ENCODE measurements at regions not wholly inside any gene's neighbourhood (a gene's known extent, or its start where the extent isn't known, plus 50 kb on each side); places are given as distances from the start of the nearest gene placed in this dataset.

DNA sequence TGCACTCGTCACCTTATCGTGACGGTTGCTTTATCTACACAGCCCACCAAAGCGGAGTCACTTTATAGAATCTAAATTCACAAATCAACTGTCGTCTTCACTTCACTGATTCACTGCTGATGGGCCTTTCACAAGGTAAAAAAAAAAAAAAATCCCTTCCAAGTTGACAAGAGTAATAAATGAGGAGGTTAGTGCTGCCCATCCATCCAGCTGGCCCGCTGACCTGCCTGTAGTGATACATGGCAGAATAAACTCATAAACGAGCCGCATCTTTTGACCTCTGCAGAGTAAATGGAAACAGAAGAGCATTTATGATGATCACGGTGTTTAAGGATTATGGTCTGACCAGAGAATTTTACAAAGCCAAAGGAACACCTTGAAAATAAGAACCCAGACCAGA, 227.3 kb upstream of the IRX5 start:
- ChIA-PET POLR2A (no interaction called here), CTCF (no interaction called here)
- no peak for DNase-seq (ENCODE audit: low read depth)
- no peaks in the 10 kb centered on the region for H3K36me3 ChIP-seq (ENCODE audit: control insufficient read depth, insufficient read depth, low read length)
- no peak for TF ChIP-seq CTCF (IDR thresholded peaks at IDR 0.05; ENCODE audit: insufficient read depth, low read depth, low read length)
- H3K27me3 ChIP-seq (ENCODE audit: control insufficient read depth, insufficient read depth, low read length), result no peaks in the 10 kb centered on the region
- H3K4me3 ChIP-seq (ENCODE audit: low read depth, low read length), result no peak overlapping the region

DNA sequence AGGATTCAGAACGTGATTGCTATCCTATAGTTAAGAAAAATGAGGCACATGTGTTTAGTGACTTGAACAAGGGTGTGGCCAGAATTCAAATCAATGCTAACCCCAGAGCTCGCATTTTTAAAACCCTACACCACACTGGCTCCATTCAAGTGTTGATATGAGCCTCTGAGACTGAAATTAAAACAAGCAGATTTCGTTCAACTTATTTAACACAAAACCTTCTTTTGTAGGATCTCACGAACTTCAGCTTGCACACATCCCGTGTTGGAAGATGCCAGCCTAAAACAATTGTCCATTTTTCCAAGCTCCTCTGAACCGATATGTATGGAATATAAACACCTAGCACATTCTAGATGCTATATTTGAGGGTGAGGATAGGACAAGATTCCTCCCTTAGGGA, 231.0 kb upstream of the IRX5 start:
- DNase-seq (ENCODE audit: low read depth), result no peak
- Histone ChIP-seq H3K27me3 (ENCODE audit: control insufficient read depth, insufficient read depth, low read length) (no peaks in the 10 kb centered on the region), H3K36me3 (ENCODE audit: control insufficient read depth, insufficient read depth, low read length) (no peaks in the 10 kb centered on the region), H3K4me3 (ENCODE audit: low read depth, low read length) (no peak overlapping the region)
- ChIA-PET CTCF (interaction anchor here (1.3 kb wide), 1 partner anchor 13 kb away, joined by 3 read pairs; no protein-coding TSS in a partner anchor), POLR2A (no interaction called here)
- TF ChIP-seq CTCF (IDR thresholded peaks at IDR 0.05; ENCODE audit: insufficient read depth, low read depth, low read length), result no peak

DNA sequence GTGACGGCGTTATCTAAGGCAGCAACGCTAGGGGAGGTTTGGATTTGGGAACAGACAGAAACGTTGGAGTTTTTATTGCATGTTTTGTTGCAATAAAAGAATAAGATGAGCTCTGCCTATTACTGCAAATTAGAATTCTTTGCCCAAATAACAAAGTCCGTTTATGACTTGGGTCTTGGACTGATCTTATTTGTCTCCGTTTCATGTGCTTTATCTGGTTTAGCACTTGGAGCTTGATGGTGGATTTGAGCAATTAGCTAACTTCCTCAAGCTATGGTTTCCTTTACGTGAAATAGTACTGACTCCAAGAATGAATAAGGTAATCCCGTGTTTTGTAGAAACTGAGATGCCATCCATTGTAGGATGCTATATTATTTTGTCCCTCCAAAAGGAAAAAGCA, 233.0 kb upstream of the IRX5 start:
- no peak for DNase-seq (ENCODE audit: low read depth)
- CTCF ChIA-PET, result no interaction called here
- TF ChIP-seq CTCF (IDR thresholded peaks at IDR 0.05; ENCODE audit: insufficient read depth, low read depth, low read length), result no peak

GRCh38 chr16:54696970-54697369, 233.7 kb upstream of the IRX5 start:
- CTCF ChIA-PET, result interaction anchor here (0.8 kb wide), 1 partner anchor 121 kb away, joined by 3 read pairs; no protein-coding TSS in a partner anchor

More for the DNA sequence above, 233.0 kb upstream of the IRX5 start:
- Histone ChIP-seq H3K27me3 (ENCODE audit: control insufficient read depth, insufficient read depth, low read length) (no peaks in the 10 kb centered on the region), H3K4me3 (ENCODE audit: low read depth, low read length) (no peak overlapping the region), H3K36me3 (ENCODE audit: control insufficient read depth, insufficient read depth, low read length) (no peaks in the 10 kb centered on the region)
- POLR2A ChIA-PET, result no interaction called here

GRCh38 chr16:54696522-54696921, 234.1 kb upstream of the IRX5 start:
- CTCF ChIA-PET, result interaction anchor here (0.8 kb wide), 1 partner anchor 121 kb away, joined by 3 read pairs; no protein-coding TSS in a partner anchor
- TF ChIP-seq CTCF (IDR thresholded peaks at IDR 0.05; ENCODE audit: insufficient read depth, low read depth, low read length), result no peak
- Histone ChIP-seq H3K27me3 (ENCODE audit: control insufficient read depth, insufficient read depth, low read length) (no peaks in the 10 kb centered on the region), H3K4me3 (ENCODE audit: low read depth, low read length) (no peak overlapping the region), H3K36me3 (ENCODE audit: control insufficient read depth, insufficient read depth, low read length) (no peaks in the 10 kb centered on the region)
- DNase-seq (ENCODE audit: low read depth), result no peak
- POLR2A ChIA-PET, result no interaction called here

More at GRCh38 chr16:54696970-54697369, 233.7 kb upstream of the IRX5 start:
- no peaks in the 10 kb centered on the region for H3K36me3 ChIP-seq (ENCODE audit: control insufficient read depth, insufficient read depth, low read length)
- no peaks in the 10 kb centered on the region for H3K27me3 ChIP-seq (ENCODE audit: control insufficient read depth, insufficient read depth, low read length)
- no peak overlapping the region for H3K4me3 ChIP-seq (ENCODE audit: low read depth, low read length)
- POLR2A ChIA-PET, result no interaction called here
- no peak for TF ChIP-seq CTCF (IDR thresholded peaks at IDR 0.05; ENCODE audit: insufficient read depth, low read depth, low read length)
- no peak for DNase-seq (ENCODE audit: low read depth)

Measured in BJ (cell line).